Erythroblast (primary cell): ENCODE measurements at regions not wholly inside any gene's neighbourhood (a gene's known extent, or its start where the extent isn't known, plus 50 kb on each side); places are given as distances from the start of the nearest gene placed in this dataset.

ENCODE experiments used
- GATA1 ChIP-seq: IDR thresholded peaks from 2 replicates; pipeline ENCODE4 v1.6.1; 2011; ENCODE audit warnings: low read depth, mild to moderate bottlenecking, control low read depth, low read length, moderate library complexity
- POLR2A ChIP-seq: IDR thresholded peaks from 2 replicates; pipeline ENCODE4 v1.6.1; 2011; ENCODE audit warnings: mild to moderate bottlenecking, low read length

- TF ChIP-seq POLR2A (no peak), GATA1 (no peak)
Measured at GRCh38 chr3:161576311-161576710, 79.7 kb downstream of the OTOL1 start.
